ENCODE measurements at regions not wholly inside any gene's neighbourhood (a gene's known extent, or its start where the extent isn't known, plus 50 kb on each side); places are given as distances from the start of the nearest gene placed in this dataset.

- no peak for DNase-seq (ENCODE audit: low read depth)
Observed at GRCh38 chr11:69974528-69974927, 103.6 kb upstream of the ANO1 start.

- no peak for DNase-seq (ENCODE audit: low read depth)
Observed at GRCh38 chr11:69975822-69976221, 102.3 kb upstream of the ANO1 start.

GRCh38 chr11:69976794-69977193 lies 101.3 kb upstream of the ANO1 start:
- no peak for DNase-seq (ENCODE audit: low read depth)

- no peak for DNase-seq (ENCODE audit: low read depth)
Observed at GRCh38 chr11:69977951-69978350, 100.2 kb upstream of the ANO1 start.

- DNase-seq (ENCODE audit: low read depth) = no peak
Observed at GRCh38 chr11:69978841-69979614, 99.1 kb upstream of the ANO1 start.

- no peak for DNase-seq (ENCODE audit: low read depth)
Observed at GRCh38 chr11:69979632-69980031, 98.5 kb upstream of the ANO1 start.

- DNase-seq (ENCODE audit: low read depth) = no peak
Observed at GRCh38 chr11:69981119-69981784, 96.9 kb upstream of the ANO1 start.

GRCh38 chr11:69982690-69983570 lies 95.2 kb upstream of the ANO1 start:
- DNase-seq (ENCODE audit: low read depth) = no peak

- no peak for DNase-seq (ENCODE audit: low read depth)
Observed at GRCh38 chr11:69983571-69983877, 94.6 kb upstream of the ANO1 start.

GRCh38 chr11:69983897-69984438 lies 94.1 kb upstream of the ANO1 start:
- DNase-seq (ENCODE audit: low read depth) = no peak

GRCh38 chr11:69984457-69985261 lies 93.5 kb upstream of the ANO1 start:
- DNase-seq (ENCODE audit: low read depth) = no peak

GRCh38 chr11:69985331-69985640 lies 92.8 kb upstream of the ANO1 start:
- no peak for DNase-seq (ENCODE audit: low read depth)

GRCh38 chr11:69985641-69986439 lies 92.3 kb upstream of the ANO1 start:
- DNase-seq (ENCODE audit: low read depth) = no peak

- DNase-seq (ENCODE audit: low read depth) = no peak
Observed at GRCh38 chr11:69986440-69986787, 91.7 kb upstream of the ANO1 start.

- no peak for DNase-seq (ENCODE audit: low read depth)
Observed at GRCh38 chr11:69986830-69987229, 91.3 kb upstream of the ANO1 start.

- no peak for DNase-seq (ENCODE audit: low read depth)
Observed at GRCh38 chr11:69992026-69992425, 86.1 kb upstream of the ANO1 start.

GRCh38 chr11:69992943-69993694 lies 85.0 kb upstream of the ANO1 start:
- no peak for DNase-seq (ENCODE audit: low read depth)

GRCh38 chr11:69994810-69995209 lies 83.3 kb upstream of the ANO1 start:
- no peak for DNase-seq (ENCODE audit: low read depth)

GRCh38 chr11:69995697-69996096 lies 82.4 kb upstream of the ANO1 start:
- DNase-seq (ENCODE audit: low read depth) = no peak

- no peak for DNase-seq (ENCODE audit: low read depth)
Observed at GRCh38 chr11:69996451-69996850, 81.7 kb upstream of the ANO1 start.

GRCh38 chr11:69997352-69997751 lies 80.8 kb upstream of the ANO1 start:
- no peak for DNase-seq (ENCODE audit: low read depth)

Data from fibroblast of gingiva (primary cell).